ENCODE measurements at regions not wholly inside any gene's neighbourhood (a gene's known extent, or its start where the extent isn't known, plus 50 kb on each side); places are given as distances from the start of the nearest gene placed in this dataset.

- no peak for TF ChIP-seq POLR2A (IDR thresholded peaks at IDR 0.05)
- no peak for TF ChIP-seq CTCF (IDR thresholded peaks at IDR 0.05)
Observed at GRCh38 chr5:62001640-62002039, 304.4 kb upstream of the KIF2A start.
